H1 (cell line): ENCODE measurements at regions not wholly inside any gene's neighbourhood (a gene's known extent, or its start where the extent isn't known, plus 50 kb on each side); places are given as distances from the start of the nearest gene placed in this dataset.

Source experiments
- POLR2A ChIP-seq, 2 experiments: IDR thresholded peaks; 1 replicate in 1 of 2; 2 replicates in 1 of 2; pipeline ENCODE4 v1.6.1; 2011; ENCODE audit warnings: low read depth in 2 of 2, low read length in 2 of 2, mild to moderate bottlenecking in 2 of 2; ENCODE audit errors: control extremely low read depth in 1 of 2
- SRF ChIP-seq: IDR thresholded peaks from 2 replicates; pipeline ENCODE4 v1.6.1; 2011; ENCODE audit warnings: mild to moderate bottlenecking, low read depth, low read length, moderate library complexity
- YY1 ChIP-seq: IDR thresholded peaks from 2 replicates; pipeline ENCODE4 v1.6.1; 2011; ENCODE audit warnings: low read depth, mild to moderate bottlenecking, low read length
- TF ChIP-seq, protein P1 (sequence below), 3 experiments: IDR thresholded peaks; 1 replicate in 2 of 3; 2 replicates in 1 of 3; pipeline versions ENCODE4 v1.5.1 to v1.6.1; 2011; ENCODE audit warnings: low read length in 3 of 3, mild to moderate bottlenecking in 3 of 3, inconsistent platforms in 2 of 3, low read depth in 1 of 3, moderate library complexity in 1 of 3; ENCODE audit not compliant: insufficient read depth in 1 of 3; ENCODE audit errors: control extremely low read depth in 1 of 3

DNA sequence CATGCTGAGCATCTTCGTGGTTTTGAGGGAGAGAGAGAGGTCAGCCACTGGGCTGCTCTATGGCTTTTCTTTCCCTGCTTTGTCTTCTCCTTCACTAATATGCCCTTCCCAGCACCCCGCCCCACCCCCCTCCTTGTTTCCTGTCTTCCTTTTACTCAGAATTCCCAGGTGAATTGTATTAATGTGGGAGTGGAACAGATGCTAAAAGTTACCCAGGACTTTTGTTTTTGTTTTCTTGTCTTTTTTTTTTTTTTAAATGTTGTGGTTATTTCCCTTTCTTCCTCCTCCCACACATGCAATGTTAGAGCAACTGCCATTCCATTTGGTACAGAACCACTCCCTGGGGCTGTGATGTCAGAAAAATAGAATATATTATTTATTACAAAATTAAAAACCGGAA, 442.7 kb upstream of the CD180 start:
- TF ChIP-seq SRF (no peak), POLR2A (IDR thresholded peaks at IDR 0.05; ENCODE audit: control extremely low read depth in 1 of 2, low read depth in 2 of 2, low read length in 2 of 2) (no peak), YY1 (no peak)
- TF ChIP-seq, protein P1, sequence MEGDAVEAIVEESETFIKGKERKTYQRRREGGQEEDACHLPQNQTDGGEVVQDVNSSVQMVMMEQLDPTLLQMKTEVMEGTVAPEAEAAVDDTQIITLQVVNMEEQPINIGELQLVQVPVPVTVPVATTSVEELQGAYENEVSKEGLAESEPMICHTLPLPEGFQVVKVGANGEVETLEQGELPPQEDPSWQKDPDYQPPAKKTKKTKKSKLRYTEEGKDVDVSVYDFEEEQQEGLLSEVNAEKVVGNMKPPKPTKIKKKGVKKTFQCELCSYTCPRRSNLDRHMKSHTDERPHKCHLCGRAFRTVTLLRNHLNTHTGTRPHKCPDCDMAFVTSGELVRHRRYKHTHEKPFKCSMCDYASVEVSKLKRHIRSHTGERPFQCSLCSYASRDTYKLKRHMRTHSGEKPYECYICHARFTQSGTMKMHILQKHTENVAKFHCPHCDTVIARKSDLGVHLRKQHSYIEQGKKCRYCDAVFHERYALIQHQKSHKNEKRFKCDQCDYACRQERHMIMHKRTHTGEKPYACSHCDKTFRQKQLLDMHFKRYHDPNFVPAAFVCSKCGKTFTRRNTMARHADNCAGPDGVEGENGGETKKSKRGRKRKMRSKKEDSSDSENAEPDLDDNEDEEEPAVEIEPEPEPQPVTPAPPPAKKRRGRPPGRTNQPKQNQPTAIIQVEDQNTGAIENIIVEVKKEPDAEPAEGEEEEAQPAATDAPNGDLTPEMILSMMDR (IDR thresholded peaks at IDR 0.05; ENCODE audit: control extremely low read depth in 1 of 3, insufficient read depth in 1 of 3, low read depth in 1 of 3, low read length in 3 of 3) = no peak
